Astrocyte (in vitro differentiated cells and primary cell): ENCODE measurements at regions not wholly inside any gene's neighbourhood (a gene's known extent, or its start where the extent isn't known, plus 50 kb on each side); places are given as distances from the start of the nearest gene placed in this dataset.

ENCODE experiments used
- EZH2 ChIP-seq: IDR thresholded peaks from 2 replicates; pipeline ENCODE4 v1.6.1; 2012; ENCODE audit warnings: mild to moderate bottlenecking, low read length, inconsistent platforms; ENCODE audit not compliant: insufficient read depth
- TF ChIP-seq, protein P1 (sequence below): IDR thresholded peaks from 2 replicates; pipeline ENCODE4 v1.5.1; 2011; ENCODE audit warnings: low read depth, mild to moderate bottlenecking, inconsistent platforms, low read length, moderate library complexity; ENCODE audit not compliant: insufficient read depth

DNA sequence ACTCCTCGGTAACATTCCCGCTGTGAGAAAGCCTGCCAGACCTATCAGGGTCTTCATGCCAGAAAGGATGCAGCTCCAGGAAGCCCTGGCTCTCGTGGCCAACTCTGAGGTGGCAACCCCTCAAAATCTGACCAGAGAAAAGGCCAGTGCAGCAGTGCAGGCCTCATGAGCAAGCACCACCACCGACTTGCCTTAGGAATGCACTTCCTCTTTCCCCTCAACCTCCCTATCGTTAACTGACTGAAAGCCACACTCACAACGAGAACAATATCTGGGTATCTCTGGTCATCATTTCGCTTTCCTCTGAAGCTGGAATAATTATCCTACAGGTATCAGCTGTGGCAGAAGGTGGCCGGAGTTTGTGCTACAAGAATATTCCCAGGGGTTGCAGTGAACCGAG, 101.4 kb upstream of the POU3F3 start:
- TF ChIP-seq, protein P1, sequence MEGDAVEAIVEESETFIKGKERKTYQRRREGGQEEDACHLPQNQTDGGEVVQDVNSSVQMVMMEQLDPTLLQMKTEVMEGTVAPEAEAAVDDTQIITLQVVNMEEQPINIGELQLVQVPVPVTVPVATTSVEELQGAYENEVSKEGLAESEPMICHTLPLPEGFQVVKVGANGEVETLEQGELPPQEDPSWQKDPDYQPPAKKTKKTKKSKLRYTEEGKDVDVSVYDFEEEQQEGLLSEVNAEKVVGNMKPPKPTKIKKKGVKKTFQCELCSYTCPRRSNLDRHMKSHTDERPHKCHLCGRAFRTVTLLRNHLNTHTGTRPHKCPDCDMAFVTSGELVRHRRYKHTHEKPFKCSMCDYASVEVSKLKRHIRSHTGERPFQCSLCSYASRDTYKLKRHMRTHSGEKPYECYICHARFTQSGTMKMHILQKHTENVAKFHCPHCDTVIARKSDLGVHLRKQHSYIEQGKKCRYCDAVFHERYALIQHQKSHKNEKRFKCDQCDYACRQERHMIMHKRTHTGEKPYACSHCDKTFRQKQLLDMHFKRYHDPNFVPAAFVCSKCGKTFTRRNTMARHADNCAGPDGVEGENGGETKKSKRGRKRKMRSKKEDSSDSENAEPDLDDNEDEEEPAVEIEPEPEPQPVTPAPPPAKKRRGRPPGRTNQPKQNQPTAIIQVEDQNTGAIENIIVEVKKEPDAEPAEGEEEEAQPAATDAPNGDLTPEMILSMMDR = no peak
- TF ChIP-seq EZH2 = no peak
